GM18873 (cell line): ENCODE measurements at regions not wholly inside any gene's neighbourhood (a gene's known extent, or its start where the extent isn't known, plus 50 kb on each side); places are given as distances from the start of the nearest gene placed in this dataset.
"Not testable (repeated sequence)": the region's sequence is repeated elsewhere in the genome, so short reads cannot be mapped to it uniquely, and the experiment has no call there.

ENCODE experiments used
- ATAC-seq: cut with Tn5 transposase; IDR thresholded peaks from one replicate; pipeline ENCODE4 v1.9.1; 2021; ENCODE audit warnings: mild to moderate bottlenecking, moderate library complexity, moderate number of reproducible peaks; ENCODE audit not compliant: unreplicated experiment, low FRiP score

GRCh38 chr12:90621927-90622326, 333.0 kb downstream of the CCER1 start:
- ATAC-seq = no peak

DNA sequence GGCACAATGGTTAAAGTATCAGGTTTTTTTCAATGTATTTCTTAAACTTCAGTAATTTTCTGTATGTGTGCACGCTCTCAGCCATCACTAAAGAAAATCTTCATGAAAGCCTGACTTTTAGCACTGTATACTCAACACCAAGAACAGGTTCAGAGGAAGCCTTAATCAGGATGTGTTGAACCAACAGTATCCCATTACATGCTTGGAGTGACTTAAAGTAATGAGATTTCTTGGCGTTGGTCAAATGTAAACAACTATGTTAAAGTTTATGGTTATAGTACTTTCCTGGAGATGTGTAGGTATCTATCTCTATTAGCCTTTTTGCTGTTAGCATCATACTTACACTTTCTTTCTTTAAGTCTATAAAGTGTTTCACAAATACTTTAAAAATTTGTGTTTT, 335.0 kb downstream of the CCER1 start:
- no peak for ATAC-seq

- ATAC-seq = no peak
Measured at GRCh38 chr12:90618586-90618985, 336.4 kb downstream of the CCER1 start.

- no peak for ATAC-seq
Measured at GRCh38 chr12:90611891-90612290, 343.1 kb downstream of the CCER1 start.

- no peak for ATAC-seq
Measured at GRCh38 chr12:90611048-90611447, 343.9 kb downstream of the CCER1 start.

DNA sequence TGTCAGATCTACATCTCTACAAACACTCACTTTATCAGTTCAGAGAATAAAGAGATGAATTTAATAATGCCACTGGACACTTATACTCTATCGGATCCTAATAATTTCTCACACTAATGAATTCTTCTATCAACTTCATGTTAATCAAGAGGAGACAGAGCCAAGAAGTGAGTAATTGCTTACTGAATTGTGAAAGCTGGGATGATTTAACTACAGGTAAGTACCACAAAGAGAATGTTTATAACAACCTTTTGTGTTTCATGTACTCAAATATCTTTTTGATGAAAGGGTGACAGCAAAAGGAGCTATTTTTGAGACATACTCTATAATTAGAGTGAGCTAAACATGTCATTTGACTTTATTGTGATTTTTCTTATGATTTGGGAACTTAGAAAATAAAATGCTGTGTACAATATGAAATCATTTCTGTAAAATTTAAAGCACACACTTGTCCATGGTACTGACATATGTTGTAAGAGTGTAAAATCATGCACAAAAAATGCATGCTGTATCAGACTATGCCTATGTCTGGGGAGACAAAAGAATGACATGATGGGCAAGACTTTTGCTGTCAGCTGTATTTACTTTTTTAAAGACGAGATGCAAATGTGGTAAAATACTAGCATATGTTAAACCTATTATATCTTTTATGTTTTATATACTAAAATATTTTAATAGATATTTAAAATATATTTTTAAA, 361.2 kb downstream of the CCER1 start:
- no peak for ATAC-seq

- no peak for ATAC-seq
Measured at GRCh38 chr12:90589956-90590355, 365.0 kb downstream of the CCER1 start.

DNA sequence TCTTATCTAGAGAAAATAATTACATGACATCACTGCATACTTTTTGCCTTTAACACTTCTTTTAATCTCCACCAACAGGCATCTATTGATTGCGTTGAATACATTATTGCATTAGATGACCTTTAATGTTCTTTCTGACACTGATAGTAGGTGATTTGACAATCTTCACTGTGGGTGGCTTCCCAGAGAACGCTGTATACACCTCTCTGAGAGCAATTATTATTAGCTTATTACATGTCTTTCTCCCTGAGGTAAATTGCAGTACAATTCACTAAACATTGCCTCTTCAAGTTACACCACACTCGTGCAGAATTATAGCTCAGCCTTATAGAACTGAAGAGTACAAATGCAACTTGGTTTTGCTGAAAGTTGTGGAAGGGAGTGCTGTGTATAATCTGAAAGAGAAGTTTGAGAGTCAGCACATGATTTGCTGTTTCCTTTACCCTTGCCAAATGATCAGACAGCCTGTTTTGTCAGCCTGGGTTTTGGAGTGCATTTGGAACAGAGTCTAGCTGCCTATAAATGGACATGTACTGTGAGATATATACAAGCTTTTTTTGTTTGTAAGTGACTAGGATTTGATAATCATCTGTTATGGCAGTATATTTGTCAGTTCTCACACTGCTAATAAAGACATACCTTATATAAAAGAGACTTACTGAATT, 369.2 kb downstream of the CCER1 start:
- no peak for ATAC-seq

DNA sequence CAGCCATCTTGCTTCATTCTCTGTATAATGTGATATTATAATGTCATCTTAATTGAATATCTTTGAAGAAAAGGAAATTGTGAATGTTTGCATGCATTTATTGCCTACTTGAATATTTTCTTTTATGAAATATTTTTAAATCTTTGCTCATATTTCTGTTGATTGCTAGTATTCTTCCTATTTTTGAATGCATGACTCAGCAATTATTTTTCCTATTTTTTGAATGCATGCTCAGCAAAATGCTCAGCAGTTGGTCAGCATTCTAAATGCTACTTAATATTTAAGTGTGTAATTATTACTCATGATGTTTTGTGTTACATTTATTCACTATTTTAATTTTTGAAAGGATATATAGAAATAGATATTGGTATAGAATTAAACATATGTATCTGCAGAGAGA, 378.3 kb downstream of the CCER1 start:
- ATAC-seq = no peak

DNA sequence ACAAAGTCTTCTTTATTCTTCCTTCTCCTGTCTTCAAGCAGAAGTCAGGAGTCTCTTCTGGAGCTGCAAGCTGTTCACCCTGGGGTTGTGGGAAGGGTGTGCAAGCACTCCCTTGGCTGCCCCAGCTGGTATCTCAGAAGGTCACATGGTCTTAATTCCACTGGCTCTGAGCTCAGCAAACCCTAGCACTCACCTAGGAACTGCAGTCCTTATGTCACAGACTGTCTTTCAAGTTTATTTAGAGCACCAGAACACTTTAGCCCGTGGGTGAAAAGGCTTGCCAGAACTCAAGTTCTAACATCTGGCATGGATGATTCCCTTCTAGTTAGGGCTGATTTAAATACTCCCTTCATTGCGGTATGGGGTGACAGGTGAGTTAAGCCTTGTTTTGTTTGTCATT, 379.0 kb downstream of the CCER1 start:
- ATAC-seq = no peak

GRCh38 chr12:90574676-90575075, 380.3 kb downstream of the CCER1 start:
- no peak for ATAC-seq

GRCh38 chr12:90572778-90573177, 382.2 kb downstream of the CCER1 start:
- no peak for ATAC-seq

GRCh38 chr12:90569685-90570084, 385.3 kb downstream of the CCER1 start:
- no peak for ATAC-seq

DNA sequence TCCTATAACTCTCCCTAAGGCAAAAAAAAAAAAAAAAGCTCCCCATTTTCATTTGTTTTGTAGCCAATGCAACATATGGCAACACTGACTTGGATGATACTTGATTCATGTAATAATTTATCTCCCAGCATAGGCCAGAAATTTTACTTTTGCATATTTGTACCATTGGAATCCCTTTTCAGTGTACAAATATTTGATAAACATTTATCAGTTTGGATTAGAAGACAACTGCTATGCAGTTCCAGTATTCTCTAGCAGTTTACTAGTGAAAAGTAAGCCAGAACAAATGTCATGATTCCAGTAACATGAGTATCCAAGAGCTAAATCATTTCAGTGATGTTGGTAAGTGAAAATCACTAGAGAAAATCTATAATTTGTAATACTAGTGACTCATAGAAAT, 392.3 kb downstream of the CCER1 start:
- no peak for ATAC-seq

DNA sequence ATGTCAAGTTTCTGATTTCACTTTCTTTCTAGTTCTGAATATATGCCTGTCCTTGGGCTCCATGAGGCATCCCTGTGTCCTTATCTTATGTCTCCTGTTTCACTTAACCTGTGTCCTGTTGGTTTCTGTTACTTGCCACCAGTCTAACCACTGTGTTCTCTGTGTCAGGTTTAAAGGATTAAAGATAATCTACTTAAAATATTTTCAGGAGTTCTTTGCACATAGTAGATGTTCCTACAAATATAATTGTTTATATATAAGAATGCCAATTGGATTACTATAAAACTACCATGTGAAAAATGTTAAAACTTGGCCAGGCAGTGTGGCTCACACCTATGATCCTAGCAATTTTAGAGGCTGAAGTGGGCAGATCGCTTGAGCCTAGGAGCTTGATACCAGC, 406.4 kb downstream of the CCER1 start:
- no peak for ATAC-seq

DNA sequence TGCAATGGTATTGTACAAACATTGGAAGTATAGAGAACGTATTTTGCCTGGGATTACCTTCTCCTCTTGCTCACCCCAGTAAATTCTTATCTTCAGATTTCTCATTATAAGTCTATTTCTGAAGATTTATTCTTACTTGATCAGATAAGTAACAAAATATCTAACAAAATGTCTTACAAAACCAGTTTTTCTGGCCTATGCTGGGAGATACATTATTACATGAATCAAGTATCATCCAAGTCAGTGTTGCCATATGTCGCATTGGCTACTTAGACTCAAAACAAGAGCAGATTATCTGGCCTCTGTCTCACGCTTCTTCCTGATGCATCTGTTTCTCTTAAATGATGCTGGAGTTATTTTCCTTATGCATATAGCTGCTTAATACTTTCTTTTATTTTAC, 408.5 kb downstream of the CCER1 start:
- ATAC-seq = no peak

DNA sequence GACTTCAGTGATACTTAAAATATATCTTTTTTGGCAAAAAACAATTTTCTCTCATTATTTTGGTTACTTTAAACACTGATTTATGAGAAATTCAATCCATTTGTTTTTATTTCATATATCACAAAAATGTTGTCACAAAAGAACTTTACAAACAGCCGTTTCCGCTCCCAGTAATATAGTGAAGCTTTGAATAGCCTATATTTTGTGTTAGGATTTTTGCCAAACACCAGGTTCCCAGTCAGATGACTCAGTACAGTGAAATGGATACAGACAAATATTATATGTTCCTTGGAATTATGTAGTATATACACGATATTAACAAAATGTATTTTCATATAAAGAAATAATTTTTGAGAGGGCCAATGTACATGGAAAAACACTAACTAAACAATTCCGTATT, 411.1 kb downstream of the CCER1 start:
- ATAC-seq = no peak

DNA sequence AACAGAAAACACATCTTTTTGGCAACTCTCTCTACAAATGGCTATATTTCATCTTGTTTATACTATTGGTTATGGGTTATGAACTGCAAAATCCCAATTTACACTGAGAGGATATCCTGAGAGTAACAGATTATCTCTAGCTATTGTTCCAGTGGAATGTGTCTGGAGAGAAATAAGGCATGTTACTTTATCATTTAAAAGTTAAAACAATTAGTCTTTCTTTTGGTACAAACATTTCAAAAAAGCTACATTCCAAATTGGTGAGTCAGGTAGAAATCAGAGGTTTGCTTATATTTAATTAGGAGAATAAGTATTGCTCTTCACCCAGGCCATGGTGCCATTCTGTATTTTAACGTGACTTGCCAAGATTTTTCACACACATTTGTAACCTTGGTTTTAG, 411.6 kb downstream of the CCER1 start:
- no peak for ATAC-seq

DNA sequence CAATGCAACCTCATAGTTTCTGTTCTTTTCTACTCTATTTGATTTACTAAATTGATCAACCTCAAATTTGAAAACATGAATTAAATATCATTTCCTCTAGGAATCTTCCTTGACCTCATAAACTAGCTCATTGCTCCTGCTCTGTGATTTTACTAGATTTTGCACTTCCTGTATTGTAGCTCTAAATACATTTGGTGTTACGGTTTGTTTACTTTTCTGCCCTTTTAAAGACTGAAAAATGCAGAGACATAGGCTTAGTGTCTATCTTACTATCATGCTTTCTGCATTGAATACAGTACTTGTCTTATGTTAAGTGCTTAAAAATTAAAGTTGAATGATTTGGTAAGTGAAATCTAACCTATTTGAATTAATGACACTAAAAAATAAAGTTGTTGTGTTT, 412.1 kb downstream of the CCER1 start:
- ATAC-seq = not testable (repeated sequence)

DNA sequence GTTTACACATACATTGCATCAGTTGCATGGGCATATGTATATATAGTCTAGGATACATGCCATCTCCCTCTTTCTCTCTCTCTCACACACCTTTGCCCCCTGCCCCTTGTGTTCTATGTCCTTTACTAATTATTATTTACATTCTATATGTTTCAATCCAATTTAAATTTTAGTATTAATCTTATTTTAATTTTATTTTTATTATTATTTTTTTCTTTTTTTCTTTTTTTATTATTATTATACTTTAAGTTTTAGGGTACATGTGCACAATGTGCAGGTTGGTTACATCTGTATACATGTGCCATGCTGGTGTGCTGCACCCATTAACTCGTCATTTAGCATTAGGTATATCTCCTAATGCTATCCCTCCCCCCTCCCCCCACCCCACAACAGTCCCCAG, 421.1 kb downstream of the CCER1 start:
- not testable (repeated sequence) for ATAC-seq

GRCh38 chr12:90520002-90520734, 434.8 kb downstream of the CCER1 start:
- ATAC-seq = no peak

GRCh38 chr12:90519285-90519684, 435.7 kb downstream of the CCER1 start:
- ATAC-seq = no peak
